ENCODE measurements at regions not wholly inside any gene's neighbourhood (a gene's known extent, or its start where the extent isn't known, plus 50 kb on each side); places are given as distances from the start of the nearest gene placed in this dataset.

GRCh38 chr10:4407783-4408182 is 418.2 kb upstream of the AKR1E2 start (continued):
- TF ChIP-seq PRDM10 (tag by site-specific recombination; IDR thresholded peaks at IDR 0.05) (peak; percentile 56), ZNF266 (tag by site-specific recombination; IDR thresholded peaks at IDR 0.05; ENCODE audit: low read depth) (no peak), ZNF747 (tag by site-specific recombination; IDR thresholded peaks at IDR 0.05) (no peak)

GRCh38 chr10:4405828-4406227 is 420.2 kb upstream of the AKR1E2 start:
- Histone ChIP-seq H3K4me3 (ENCODE audit: low read depth, low read length) (no peak overlapping the region), H3K9me3 (ENCODE audit: control insufficient read depth, insufficient read depth, low read depth, low read length) (no peaks in the 10 kb centered on the region), H3K36me3 (ENCODE audit: control insufficient read depth in 2 of 2, insufficient read depth in 1 of 2, low read length in 2 of 2) (no peaks in the 10 kb centered on the region), H3K27ac (ENCODE audit: extremely low read depth, low read depth, low read length) (no peak overlapping the region), H3K4me1 (ENCODE audit: control insufficient read depth, insufficient read depth, low read length) (no peaks in the 10 kb centered on the region)
- no peak for TF ChIP-seq ZFP3 (tag by site-specific recombination; IDR thresholded peaks at IDR 0.05; ENCODE audit: low read depth)
- no peak for TF ChIP-seq GLIS1 (tag by site-specific recombination; IDR thresholded peaks at IDR 0.05)
- no peak for TF ChIP-seq ZNF350 (tag by site-specific recombination; IDR thresholded peaks at IDR 0.05)
- TF ChIP-seq IKZF3 (tag by site-specific recombination; IDR thresholded peaks at IDR 0.05), result no peak
- no peak for TF ChIP-seq ZNF624 (tag by site-specific recombination; IDR thresholded peaks at IDR 0.05)
- TF ChIP-seq ZNF175 (tag by site-specific recombination; IDR thresholded peaks at IDR 0.05), result no peak
- TF ChIP-seq ZNF488 (tag by site-specific recombination; IDR thresholded peaks at IDR 0.05), result no peak
- no peak for TF ChIP-seq ZNF843 (tag by site-specific recombination; IDR thresholded peaks at IDR 0.05)
- TF ChIP-seq ZNF549 (tag by site-specific recombination; IDR thresholded peaks at IDR 0.05), result no peak
- TF ChIP-seq MEIS1 (CRISPR knock-in tag; IDR thresholded peaks at IDR 0.05; ENCODE audit: borderline replicate concordance), result no peak
- no peak for TF ChIP-seq ZNF398 (tag by site-specific recombination; IDR thresholded peaks at IDR 0.05)
- no peak for TF ChIP-seq ZBTB11 (tag by site-specific recombination; conservative IDR thresholded peaks at IDR 0.05; ENCODE audit: low read depth)
- no peak for TF ChIP-seq ZNF18 (tag by site-specific recombination; IDR thresholded peaks at IDR 0.05)
- no peak for TF ChIP-seq ZNF514 (tag by site-specific recombination; IDR thresholded peaks at IDR 0.05)
- ChIA-PET POLR2A (no interaction called here), CTCF (no interaction called here)
